Ectodermal cell (in vitro differentiated cells): ENCODE measurements at regions not wholly inside any gene's neighbourhood (a gene's known extent, or its start where the extent isn't known, plus 50 kb on each side); places are given as distances from the start of the nearest gene placed in this dataset.

Source experiments
- H3K27ac ChIP-seq: 2 replicates; pipeline ENCODE4 v1.7.0; 2013; ENCODE audit warnings: mild to moderate bottlenecking, low read depth, low read length; ENCODE audit not compliant: insufficient read depth, poor library complexity, severe bottlenecking
- H3K27me3 ChIP-seq: 2 replicates; pipeline ENCODE4 v1.7.0; 2013; ENCODE audit warnings: mild to moderate bottlenecking, low read length; ENCODE audit not compliant: insufficient read depth, control insufficient read depth, poor library complexity, severe bottlenecking
- H3K36me3 ChIP-seq: one replicate; pipeline ENCODE4 v1.7.0; 2013; ENCODE audit warnings: low read length; ENCODE audit not compliant: control insufficient read depth, insufficient read depth
- H3K4me1 ChIP-seq: one replicate; pipeline ENCODE4 v1.7.0; 2013; ENCODE audit warnings: low read length; ENCODE audit not compliant: control insufficient read depth, insufficient read depth
- H3K4me3 ChIP-seq: 2 replicates; pipeline ENCODE4 v1.7.0; 2013; ENCODE audit warnings: low read depth, low read length, control low read depth; ENCODE audit not compliant: insufficient read depth
- H3K9me3 ChIP-seq: 2 replicates; pipeline ENCODE4 v1.7.0; 2013; ENCODE audit warnings: mild to moderate bottlenecking, low read length, moderate library complexity; ENCODE audit not compliant: control insufficient read depth
- WGBS, 2 experiments: methylation state at CpG; one replicate each; pipeline ENCODE4 v1.1.7; 2013; ENCODE audit warnings: missing lambda C conversion rate in 2 of 2; 5-methylcytosine and 5-hydroxymethylcytosine counted together

DNA sequence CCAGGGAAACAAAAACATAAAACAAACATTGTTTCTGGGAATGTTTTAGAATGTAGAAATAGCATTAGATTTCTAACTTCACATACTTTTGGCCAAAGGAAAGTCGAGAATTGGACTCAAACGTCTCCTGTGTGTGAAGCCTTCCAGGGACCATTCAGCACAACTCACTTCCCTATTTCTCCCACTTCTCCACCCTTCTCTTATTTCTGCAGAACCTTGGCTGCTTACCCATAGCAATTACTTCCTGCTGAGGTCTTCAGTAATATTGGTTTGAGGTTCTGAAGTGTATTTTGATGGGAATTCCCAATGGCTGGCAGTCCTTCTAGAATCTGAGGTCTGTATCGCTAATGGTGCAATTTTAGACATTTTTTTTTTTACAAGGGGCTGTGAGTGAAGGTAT, 158.3 kb upstream of the SNX19 start:
- no peaks in the 10 kb centered on the region for H3K27me3 ChIP-seq
- H3K4me1 ChIP-seq: no peaks in the 10 kb centered on the region
- H3K36me3 ChIP-seq: no peaks in the 10 kb centered on the region
- no peak overlapping the region for H3K4me3 ChIP-seq
- H3K27ac ChIP-seq: no peak overlapping the region
- 91 to 92% methylated on average over 3 of the region's 3 CpGs for WGBS, 2 experiments
- H3K9me3 ChIP-seq: no peaks in the 10 kb centered on the region

- Histone ChIP-seq H3K27ac (no peak overlapping the region), H3K27me3 (no peaks in the 10 kb centered on the region), H3K4me3 (no peak overlapping the region), H3K4me1 (no peaks in the 10 kb centered on the region), H3K9me3 (no peaks in the 10 kb centered on the region), H3K36me3 (no peaks in the 10 kb centered on the region)
Measured at GRCh38 chr11:131077340-131077739, 161.1 kb upstream of the SNX19 start.

GRCh38 chr11:131079036-131079435, 162.8 kb upstream of the SNX19 start:
- no peak overlapping the region for H3K4me3 ChIP-seq
- 91% methylated on average over 3 of the region's 3 CpGs for WGBS, 2 experiments
- no peaks in the 10 kb centered on the region for H3K36me3 ChIP-seq
- no peaks in the 10 kb centered on the region for H3K9me3 ChIP-seq
- H3K27me3 ChIP-seq: no peaks in the 10 kb centered on the region
- no peak overlapping the region for H3K27ac ChIP-seq
- no peaks in the 10 kb centered on the region for H3K4me1 ChIP-seq

DNA sequence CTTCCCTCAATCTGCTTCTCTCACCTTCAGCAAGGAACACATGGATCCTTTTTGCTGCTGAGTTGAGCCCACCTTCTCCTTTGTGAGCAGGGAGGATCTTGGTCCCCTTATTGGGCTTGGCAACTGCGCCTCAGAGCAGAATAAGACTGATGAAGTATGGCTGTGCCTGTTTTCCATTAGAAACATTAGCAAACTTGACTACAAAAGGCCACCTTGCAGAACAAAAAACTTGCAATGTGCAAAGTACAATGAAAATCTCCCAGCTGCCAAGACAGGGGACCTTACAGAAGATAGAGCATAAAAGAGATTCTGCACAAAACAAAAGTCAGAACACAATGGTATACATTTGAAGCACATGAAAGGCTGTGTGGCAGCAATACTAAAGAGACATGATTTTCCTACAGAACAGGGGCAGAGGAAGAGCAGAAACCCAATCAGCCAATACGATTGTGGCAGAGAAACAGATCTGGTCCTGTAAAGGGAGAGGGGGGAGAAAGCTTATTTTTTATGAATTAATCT, 173.5 kb upstream of the SNX19 start:
- Histone ChIP-seq H3K27me3 (no peaks in the 10 kb centered on the region), H3K4me1 (no peaks in the 10 kb centered on the region), H3K4me3 (no peak overlapping the region), H3K36me3 (no peaks in the 10 kb centered on the region), H3K9me3 (no peaks in the 10 kb centered on the region), H3K27ac (no peak overlapping the region)
- WGBS, 2 experiments: 80 to 89% methylated on average over 2 of the region's 2 CpGs

DNA sequence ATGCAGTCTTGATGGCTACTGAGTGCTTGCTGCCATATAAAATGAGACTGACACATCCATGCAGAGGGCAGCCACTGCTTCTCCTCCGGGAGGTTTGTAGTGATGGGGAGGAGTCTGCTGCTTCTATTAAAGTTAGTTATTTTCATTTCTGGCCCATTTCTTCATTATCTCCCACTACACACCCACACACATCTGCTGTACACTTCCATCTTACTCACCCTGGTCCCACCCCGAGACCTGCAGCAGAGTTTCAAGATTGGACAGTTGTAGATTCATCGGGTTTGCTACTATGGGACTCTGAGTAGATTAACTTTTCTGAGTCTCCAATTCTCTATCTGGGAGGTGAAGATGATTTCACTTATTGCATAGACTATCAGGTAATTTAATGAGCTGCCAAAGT, 176.2 kb upstream of the SNX19 start:
- Histone ChIP-seq H3K9me3 (no peaks in the 10 kb centered on the region), H3K4me3 (no peak overlapping the region)

GRCh38 chr11:131094827-131095226, 178.5 kb upstream of the SNX19 start:
- Histone ChIP-seq H3K36me3 (no peaks in the 10 kb centered on the region), H3K4me1 (no peaks in the 10 kb centered on the region), H3K4me3 (no peak overlapping the region), H3K27me3 (no peaks in the 10 kb centered on the region), H3K9me3 (no peaks in the 10 kb centered on the region), H3K27ac (no peak overlapping the region)
- 95 to 100% methylated on average over 1 of the region's 1 CpG for WGBS, 2 experiments

More for the DNA sequence above, 176.2 kb upstream of the SNX19 start:
- H3K27me3 ChIP-seq: no peaks in the 10 kb centered on the region
- 85 to 93% methylated on average over 3 of the region's 3 CpGs for WGBS, 2 experiments
- H3K27ac ChIP-seq: no peak overlapping the region
- no peaks in the 10 kb centered on the region for H3K36me3 ChIP-seq
- no peaks in the 10 kb centered on the region for H3K4me1 ChIP-seq

DNA sequence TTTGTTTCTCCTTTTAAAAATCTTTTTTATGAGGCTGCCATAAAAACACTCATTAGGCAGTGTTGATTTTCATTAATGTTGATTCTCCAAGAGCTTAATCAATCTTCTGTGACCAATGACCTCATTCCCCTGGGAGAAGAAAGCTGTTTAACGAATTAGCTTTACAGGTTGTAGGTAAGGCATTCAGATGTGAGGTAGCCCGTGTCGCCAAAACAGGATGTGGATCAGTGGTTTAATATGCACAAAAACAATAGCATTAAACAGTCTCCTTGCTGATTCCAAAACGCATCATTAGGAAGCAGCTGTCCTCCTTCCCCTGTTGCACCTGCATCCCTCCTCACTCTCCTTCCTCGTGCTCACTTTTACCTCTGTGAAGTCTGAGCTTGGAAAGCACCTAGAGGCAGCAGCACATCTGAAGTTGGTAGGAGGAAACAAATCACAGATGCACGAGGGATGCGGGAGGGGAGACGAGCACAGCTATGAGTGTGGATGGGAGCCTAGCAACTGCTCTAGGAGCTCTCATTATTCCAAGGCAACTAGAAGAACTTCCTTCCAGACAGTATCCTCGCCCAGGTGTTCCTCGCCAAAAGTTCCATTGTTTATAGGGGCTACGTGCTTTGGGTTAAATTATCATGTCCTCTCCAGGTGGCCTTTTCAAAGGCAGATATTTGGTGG, 179.4 kb upstream of the SNX19 start:
- Histone ChIP-seq H3K9me3 (no peaks in the 10 kb centered on the region), H3K27me3 (no peaks in the 10 kb centered on the region), H3K36me3 (no peaks in the 10 kb centered on the region), H3K4me3 (no peak overlapping the region), H3K4me1 (no peaks in the 10 kb centered on the region), H3K27ac (no peak overlapping the region)
- WGBS, 2 experiments: 90 to 91% methylated on average over 10 to 11 of the region's 11 CpGs

- H3K9me3 ChIP-seq: no peaks in the 10 kb centered on the region
- H3K27ac ChIP-seq: no peak overlapping the region
- 95% methylated on average over 6 of the region's 6 CpGs for WGBS, 2 experiments
- no peaks in the 10 kb centered on the region for H3K4me1 ChIP-seq
- no peaks in the 10 kb centered on the region for H3K36me3 ChIP-seq
- H3K27me3 ChIP-seq: no peaks in the 10 kb centered on the region
- no peak overlapping the region for H3K4me3 ChIP-seq
Measured at GRCh38 chr11:131099013-131099412, 182.7 kb upstream of the SNX19 start.

DNA sequence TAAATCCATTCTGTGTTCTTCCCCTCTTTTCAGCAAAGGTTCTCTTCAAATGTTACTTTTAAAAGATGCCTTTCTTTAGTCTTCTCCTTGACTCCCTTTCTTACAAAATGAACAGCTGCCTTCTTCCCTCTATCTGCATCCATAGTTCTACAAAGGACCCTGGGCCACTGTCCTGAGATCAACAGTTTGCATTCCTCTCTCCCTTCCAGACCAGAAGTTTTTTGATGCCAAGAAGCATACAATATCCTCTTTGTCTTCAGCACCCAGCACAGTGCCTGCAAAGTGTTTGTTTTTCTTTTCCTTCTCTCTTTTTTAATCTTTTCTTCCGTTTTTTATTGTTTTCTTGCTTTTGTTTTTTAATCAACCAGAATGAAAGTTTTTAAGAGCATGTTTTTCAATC, 183.5 kb upstream of the SNX19 start:
- Histone ChIP-seq H3K27me3 (no peaks in the 10 kb centered on the region), H3K27ac (no peak overlapping the region), H3K4me1 (no peaks in the 10 kb centered on the region), H3K36me3 (no peaks in the 10 kb centered on the region), H3K4me3 (no peak overlapping the region), H3K9me3 (no peaks in the 10 kb centered on the region)
- 80% methylated on average over 1 of the region's 1 CpG; no CpG with 5 or more reads in 1 of the 2 experiments for WGBS, 2 experiments

DNA sequence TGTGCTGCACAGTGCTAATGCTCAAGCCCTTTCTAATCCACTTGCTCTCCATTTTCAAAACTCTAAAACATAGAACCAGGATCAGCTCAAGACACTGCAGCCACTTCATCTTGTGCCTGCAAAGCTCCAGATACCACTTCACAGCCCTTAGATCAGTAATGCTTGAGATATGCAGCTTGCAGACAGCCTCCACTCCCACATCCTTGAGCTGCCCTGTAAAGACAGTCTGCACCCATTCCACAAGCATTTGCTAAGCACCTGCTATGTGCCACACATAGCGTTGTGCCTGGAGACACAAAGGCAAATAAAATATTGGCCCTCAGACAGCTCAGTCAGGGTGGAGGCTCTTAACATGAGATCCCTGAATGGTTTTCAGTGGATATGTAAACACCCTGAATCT, 192.5 kb upstream of the SNX19 start:
- H3K36me3 ChIP-seq: no peaks in the 10 kb centered on the region
- no peaks in the 10 kb centered on the region for H3K4me1 ChIP-seq
- 90 to 96% methylated on average over 1 of the region's 1 CpG for WGBS, 2 experiments
- no peak overlapping the region for H3K27ac ChIP-seq
- H3K9me3 ChIP-seq: peaks cover 2% of the 10 kb centered on the region
- no peak overlapping the region for H3K4me3 ChIP-seq
- no peaks in the 10 kb centered on the region for H3K27me3 ChIP-seq
